Tibial nerve (tissue), 4 donors: ENCODE measurements at regions not wholly inside any gene's neighbourhood (a gene's known extent, or its start where the extent isn't known, plus 50 kb on each side); places are given as distances from the start of the nearest gene placed in this dataset.

Experiments used
- DNase-seq, 2 donors: peaks; one replicate each; pipeline ENCODE4 v3.0.0-alpha.2; 2019; ENCODE audit warnings: low spot score in 2 of 2
- H3K27ac ChIP-seq, 4 donors: fragments of 200-600 bp; sonication (generic) in 3 of 4; one replicate each; pipeline ENCODE4 v1.5.1; 2017 to 2019; ENCODE audit warnings: mild to moderate bottlenecking in 1 of 4
- H3K27me3 ChIP-seq, 2 donors: fragments of 200-600 bp; sonication (generic) in 1 of 2; one replicate each; pipeline versions ENCODE4 v1.5.1 to v1.6.0; 2017 to 2019
- H3K36me3 ChIP-seq, 3 donors: fragments of 200-600 bp; sonication (generic); one replicate each; pipeline ENCODE4 v1.5.1; 2018 to 2019
- H3K4me1 ChIP-seq, 4 donors: fragments of 200-600 bp; sonication (generic) in 3 of 4; one replicate each; pipeline ENCODE4 v1.5.1; 2017 to 2019
- H3K4me3 ChIP-seq, 4 donors: fragments of 200-600 bp; sonication (generic) in 3 of 4; one replicate each; pipeline ENCODE4 v1.5.1; 2017 to 2019; ENCODE audit warnings: mild to moderate bottlenecking in 1 of 4, moderate library complexity in 1 of 4
- H3K9me3 ChIP-seq, 4 donors: fragments of 200-600 bp; sonication (generic) in 3 of 4; one replicate each; pipeline ENCODE4 v1.5.1; 2017 to 2019
- CTCF ChIP-seq, 5 experiments: fragments of 200-600 bp in 3 of 5; fragments of 450-650 bp in 2 of 5; sonication (generic) in 3 of 5; IDR thresholded peaks; one replicate each; pipeline ENCODE4 v1.5.1; 2016 to 2019; ENCODE audit warnings: antibody characterized with exemption in 5 of 5, mild to moderate bottlenecking in 3 of 5, moderate library complexity in 2 of 5
- EP300 ChIP-seq, 2 donors: sonication (generic); formaldehyde crosslinking; IDR thresholded peaks; one replicate each; pipeline ENCODE4 v1.6.1; 2017; ENCODE audit warnings: antibody characterized with exemption in 2 of 2, mild to moderate bottlenecking in 1 of 2
- POLR2A ChIP-seq, 2 donors: fragments of 450-650 bp; IDR thresholded peaks; one replicate each; pipeline ENCODE4 v1.6.1; 2017; ENCODE audit warnings: antibody characterized with exemption in 2 of 2, mild to moderate bottlenecking in 2 of 2, moderate library complexity in 2 of 2
- WGBS, 2 donors: methylation state at CpG; one replicate each; pipeline ENCODE4 v1.1.5; 2018; 5-methylcytosine and 5-hydroxymethylcytosine counted together

- Histone ChIP-seq H3K4me3 (no peak overlapping the region), H3K4me1 (no peaks in the 10 kb centered on the region), H3K9me3 (no peaks in the 10 kb centered on the region), H3K36me3 (no peaks in the 10 kb centered on the region), H3K27me3 (no peaks in the 10 kb centered on the region), H3K27ac (no peak overlapping the region)
- TF ChIP-seq POLR2A (IDR thresholded peaks at IDR 0.05) (no peak), EP300 (IDR thresholded peaks at IDR 0.05) (no peak), CTCF (IDR thresholded peaks at IDR 0.05) (no peak)
- WGBS, 2 donors = 43 to 50% methylated on average over 1 of the region's 1 CpG
- no peak for DNase-seq
Measured at GRCh38 chr4:129455482-129455881, 359.5 kb downstream of the C4orf33 start.

GRCh38 chr4:129468624-129469023 lies 372.7 kb downstream of the C4orf33 start:
- Histone ChIP-seq H3K9me3 (peaks cover 0 to 6% (median 0%) of the 10 kb centered on the region in 4 donors), H3K27ac (no peak overlapping the region), H3K36me3 (no peaks in the 10 kb centered on the region), H3K4me1 (no peaks in the 10 kb centered on the region), H3K4me3 (no peak overlapping the region), H3K27me3 (no peaks in the 10 kb centered on the region)
- DNase-seq = no peak
- TF ChIP-seq POLR2A (IDR thresholded peaks at IDR 0.05) (no peak), CTCF (IDR thresholded peaks at IDR 0.05) (no peak), EP300 (IDR thresholded peaks at IDR 0.05) (no peak)
- WGBS, 2 donors = 98% methylated on average over 1 of the region's 1 CpG

- no peak overlapping the region for H3K4me3 ChIP-seq
- H3K9me3 ChIP-seq = peaks cover 0 to 22% (median 0%) of the 10 kb centered on the region in 4 donors
- H3K27ac ChIP-seq = no peak overlapping the region
- DNase-seq = no peak
- TF ChIP-seq CTCF (IDR thresholded peaks at IDR 0.05) (no peak), EP300 (IDR thresholded peaks at IDR 0.05) (no peak), POLR2A (IDR thresholded peaks at IDR 0.05) (no peak)
- H3K4me1 ChIP-seq = no peaks in the 10 kb centered on the region
- no peaks in the 10 kb centered on the region for H3K27me3 ChIP-seq
- WGBS, 2 donors = 66 to 70% methylated on average over 4 of the region's 4 CpGs
- no peaks in the 10 kb centered on the region for H3K36me3 ChIP-seq
Measured at GRCh38 chr4:129474698-129475097, 378.7 kb downstream of the C4orf33 start.

- TF ChIP-seq EP300 (IDR thresholded peaks at IDR 0.05) = no peak
- TF ChIP-seq POLR2A (IDR thresholded peaks at IDR 0.05) = no peak
- no peak for TF ChIP-seq CTCF (IDR thresholded peaks at IDR 0.05)
- H3K27ac ChIP-seq = no peak overlapping the region
- no peaks in the 10 kb centered on the region for H3K9me3 ChIP-seq
- no peak for DNase-seq
- H3K27me3 ChIP-seq = no peaks in the 10 kb centered on the region
- 82 to 88% methylated on average over 2 of the region's 2 CpGs for WGBS, 2 donors
- H3K4me1 ChIP-seq = no peaks in the 10 kb centered on the region
- no peaks in the 10 kb centered on the region for H3K36me3 ChIP-seq
- H3K4me3 ChIP-seq = no peak overlapping the region
Measured at GRCh38 chr4:129481107-129481506, 385.2 kb downstream of the C4orf33 start.

GRCh38 chr4:129488427-129488826 lies 392.5 kb downstream of the C4orf33 start:
- H3K9me3 ChIP-seq = no peaks in the 10 kb centered on the region
- H3K36me3 ChIP-seq = no peaks in the 10 kb centered on the region
- DNase-seq = no peak
- H3K4me1 ChIP-seq = no peaks in the 10 kb centered on the region
- H3K27ac ChIP-seq = no peak overlapping the region
- 84 to 93% methylated on average over 1 of the region's 1 CpG for WGBS, 2 donors
- no peaks in the 10 kb centered on the region for H3K27me3 ChIP-seq
- TF ChIP-seq CTCF (IDR thresholded peaks at IDR 0.05) (no peak), EP300 (IDR thresholded peaks at IDR 0.05) (no peak), POLR2A (IDR thresholded peaks at IDR 0.05) (no peak)
- H3K4me3 ChIP-seq = no peak overlapping the region
